GM12872 (cell line): ENCODE measurements at regions not wholly inside any gene's neighbourhood (a gene's known extent, or its start where the extent isn't known, plus 50 kb on each side); places are given as distances from the start of the nearest gene placed in this dataset.

Experiments used
- TF ChIP-seq, protein P1 (sequence below): IDR thresholded peaks from 3 replicates; pipeline ENCODE4 v1.5.1; 2011; ENCODE audit warnings: low read depth, mild to moderate bottlenecking, low read length, moderate library complexity; ENCODE audit not compliant: insufficient read depth

DNA sequence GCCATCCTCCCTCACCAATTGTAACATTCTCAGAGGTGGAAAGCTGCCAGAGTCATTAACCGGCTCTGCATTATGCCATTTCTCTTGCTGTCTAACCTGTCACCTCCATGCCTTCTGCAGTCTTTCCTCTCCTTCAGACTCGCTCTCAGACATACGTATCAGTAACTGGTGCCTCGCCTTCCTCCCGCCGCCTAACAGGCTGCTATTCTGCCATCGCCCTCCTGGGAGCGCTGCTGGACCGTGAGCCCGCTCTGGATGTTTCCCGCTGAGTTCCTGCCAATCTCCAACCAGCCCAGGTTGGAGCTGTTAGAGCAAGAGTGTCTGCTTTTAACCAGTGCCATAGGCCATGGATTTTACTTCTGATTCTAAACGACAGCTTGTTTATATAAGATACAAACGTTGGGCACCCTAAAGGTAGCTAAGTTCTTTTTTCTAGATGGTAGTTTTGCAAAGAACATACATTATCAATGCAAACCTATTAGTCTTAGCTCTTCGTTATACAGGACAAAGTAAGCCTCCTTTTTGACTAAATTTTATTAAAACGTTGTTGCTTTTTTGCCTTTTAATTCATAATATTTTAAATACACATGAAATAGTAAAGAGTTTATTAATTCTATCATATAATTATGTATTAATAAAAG lies 59.5 kb upstream of the NEIL3 start:
- TF ChIP-seq, protein P1, sequence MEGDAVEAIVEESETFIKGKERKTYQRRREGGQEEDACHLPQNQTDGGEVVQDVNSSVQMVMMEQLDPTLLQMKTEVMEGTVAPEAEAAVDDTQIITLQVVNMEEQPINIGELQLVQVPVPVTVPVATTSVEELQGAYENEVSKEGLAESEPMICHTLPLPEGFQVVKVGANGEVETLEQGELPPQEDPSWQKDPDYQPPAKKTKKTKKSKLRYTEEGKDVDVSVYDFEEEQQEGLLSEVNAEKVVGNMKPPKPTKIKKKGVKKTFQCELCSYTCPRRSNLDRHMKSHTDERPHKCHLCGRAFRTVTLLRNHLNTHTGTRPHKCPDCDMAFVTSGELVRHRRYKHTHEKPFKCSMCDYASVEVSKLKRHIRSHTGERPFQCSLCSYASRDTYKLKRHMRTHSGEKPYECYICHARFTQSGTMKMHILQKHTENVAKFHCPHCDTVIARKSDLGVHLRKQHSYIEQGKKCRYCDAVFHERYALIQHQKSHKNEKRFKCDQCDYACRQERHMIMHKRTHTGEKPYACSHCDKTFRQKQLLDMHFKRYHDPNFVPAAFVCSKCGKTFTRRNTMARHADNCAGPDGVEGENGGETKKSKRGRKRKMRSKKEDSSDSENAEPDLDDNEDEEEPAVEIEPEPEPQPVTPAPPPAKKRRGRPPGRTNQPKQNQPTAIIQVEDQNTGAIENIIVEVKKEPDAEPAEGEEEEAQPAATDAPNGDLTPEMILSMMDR, result peak; percentile 92

DNA sequence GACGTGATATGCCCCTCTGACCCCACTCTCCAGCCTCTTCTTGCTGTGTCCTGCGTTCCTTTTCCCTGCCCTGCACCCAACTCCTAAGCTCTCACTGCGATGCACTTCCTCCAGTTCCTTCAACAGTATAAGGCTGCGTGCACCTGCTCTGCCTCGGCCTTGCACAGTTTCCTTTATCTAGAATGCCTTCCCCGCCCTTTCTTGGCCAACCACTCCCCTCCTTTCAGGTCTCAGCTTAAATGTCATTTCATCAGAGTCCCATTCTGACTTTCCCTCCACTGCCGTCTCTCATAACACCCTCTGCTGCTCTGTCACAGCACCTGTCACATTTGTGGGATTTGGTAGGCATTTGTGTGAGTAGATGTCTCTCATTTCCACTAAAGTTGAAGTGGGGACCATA lies 58.4 kb upstream of the NEIL3 start:
- TF ChIP-seq, protein P1, result no peak

DNA sequence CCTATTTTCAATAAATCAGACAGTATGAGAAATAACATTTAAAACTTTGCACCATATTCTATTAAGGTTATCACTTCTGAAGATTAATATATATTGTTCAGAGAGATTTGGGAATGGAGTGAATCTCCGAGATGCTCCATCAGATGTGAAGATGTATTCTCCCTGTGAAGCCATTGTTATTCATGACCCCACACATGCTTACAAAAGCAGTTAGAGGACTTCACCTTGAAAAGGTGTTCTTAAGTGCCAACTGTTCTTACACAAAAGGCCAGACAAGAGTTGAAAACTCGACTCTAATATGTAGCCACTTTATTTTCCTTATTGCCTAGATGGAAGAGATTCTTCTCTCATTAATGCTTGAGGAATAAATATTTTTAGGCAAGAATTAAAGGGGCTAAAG lies 54.3 kb upstream of the NEIL3 start:
- TF ChIP-seq, protein P1, result no peak

DNA sequence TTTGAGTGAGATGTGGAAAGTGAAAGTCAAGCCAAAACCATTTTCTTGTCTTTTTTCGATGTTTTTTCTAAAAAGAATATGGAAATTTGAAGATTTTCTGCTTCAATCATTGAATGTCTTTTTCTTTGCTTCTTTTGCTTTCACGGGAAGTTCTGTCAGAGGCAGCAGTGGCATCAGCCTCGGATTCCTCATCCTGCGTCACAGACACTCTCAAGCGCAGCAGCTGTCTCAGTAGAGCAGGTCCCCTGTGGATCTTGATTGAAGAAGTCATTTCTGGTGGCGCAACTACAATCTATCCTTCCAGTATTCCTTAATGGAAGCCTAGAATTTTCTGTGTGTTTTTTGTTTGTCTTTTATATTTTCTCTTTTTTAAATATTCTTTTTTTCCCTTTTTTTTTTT lies 52.7 kb upstream of the NEIL3 start:
- TF ChIP-seq, protein P1, result no peak
